ENCODE measurements at regions not wholly inside any gene's neighbourhood (a gene's known extent, or its start where the extent isn't known, plus 50 kb on each side); places are given as distances from the start of the nearest gene placed in this dataset.

DNA sequence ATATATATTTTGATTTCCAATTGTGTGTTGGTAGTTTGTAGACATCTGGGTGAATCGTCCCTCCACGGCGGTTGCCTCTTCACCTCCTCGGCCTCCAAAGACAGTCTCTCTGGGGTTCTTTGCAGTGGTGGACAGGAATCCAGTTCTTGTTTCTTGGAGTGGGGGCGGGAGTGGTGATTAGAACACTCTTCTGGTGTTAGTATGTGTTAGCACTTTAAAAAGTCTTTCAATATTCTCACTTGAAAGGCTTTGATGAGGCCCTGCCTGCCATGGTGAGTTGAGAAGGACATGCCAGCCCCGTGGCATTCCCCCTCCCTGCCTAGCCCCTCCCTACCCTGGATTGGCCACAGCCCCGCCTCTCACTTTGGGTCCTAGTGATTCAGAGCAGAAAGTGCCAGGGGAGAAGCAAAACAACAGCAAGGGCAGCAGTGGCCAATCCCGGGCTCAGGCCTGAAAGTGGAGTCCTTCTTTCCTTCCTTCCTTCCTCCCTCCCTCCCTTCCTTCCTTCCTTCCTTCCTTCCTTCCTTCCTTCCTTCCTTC lies 316.8 kb upstream of the HS6ST1 start:
- TF ChIP-seq RAD51 (IDR thresholded peaks at IDR 0.05; ENCODE audit: borderline replicate concordance) = no peak
- no peak for TF ChIP-seq ZNF280D (CRISPR knock-in tag; IDR thresholded peaks at IDR 0.05)
